ENCODE measurements at regions not wholly inside any gene's neighbourhood (a gene's known extent, or its start where the extent isn't known, plus 50 kb on each side); places are given as distances from the start of the nearest gene placed in this dataset.
"Not testable (repeated sequence)": the region's sequence is repeated elsewhere in the genome, so short reads cannot be mapped to it uniquely, and the experiment has no call there.

- no peak for TF ChIP-seq E2F2 (CRISPR knock-in tag; IDR thresholded peaks at IDR 0.05; ENCODE audit: borderline replicate concordance)
- TF ChIP-seq JUNB (CRISPR knock-in tag; IDR thresholded peaks at IDR 0.05; ENCODE audit: borderline replicate concordance), result no peak
- no peak for TF ChIP-seq CTCF (CRISPR knock-in tag; IDR thresholded peaks at IDR 0.05)
- no peak for TF ChIP-seq TCF7L2 (IDR thresholded peaks at IDR 0.05; ENCODE audit: low read depth, low read length)
- no peak for TF ChIP-seq MEIS1 (CRISPR knock-in tag; IDR thresholded peaks at IDR 0.05; ENCODE audit: borderline replicate concordance)
- no peak for TF ChIP-seq PRMT3 (CRISPR knock-in tag; IDR thresholded peaks at IDR 0.05; ENCODE audit: borderline replicate concordance, low read depth)
Measured at GRCh38 chr14:106269029-106269428, 742.6 kb downstream of the TMEM121 start (continued).

GRCh38 chr14:106269451-106270204, 743.2 kb downstream of the TMEM121 start:
- H3K9ac ChIP-seq (ENCODE audit: insufficient read depth, low read depth, low read length), result no peak overlapping the region
- H3K4me3 ChIP-seq (replicated peaks in 1 of 3; ENCODE audit: insufficient read depth in 1 of 3, low read depth in 2 of 3, low read length in 3 of 3), result no peak overlapping the region
- no peaks in the 10 kb centered on the region for H4K20me1 ChIP-seq (ENCODE audit: insufficient read depth, low read length)
- no peaks in the 10 kb centered on the region for H3K4me1 ChIP-seq (ENCODE audit: insufficient read depth, low read length)
- BruUV-seq (replicated peaks), result no TSS peak
- DNase-seq (ENCODE audit: low spot score), result no peak
- POLR2A ChIA-PET, result no interaction called here
- H3K27me3 ChIP-seq (ENCODE audit: control insufficient read depth in 1 of 2, insufficient read depth in 2 of 2, low read length in 2 of 2), result peaks cover 3 to 5% of the 10 kb centered on the region in 2 experiments; a peak in 2 of 5 replicates
- no peaks in the 10 kb centered on the region for H3K79me2 ChIP-seq (ENCODE audit: insufficient read depth, low read length)
- in situ Hi-C loops (cut with HindIII; ENCODE audit: extremely low pct_ligation_motif_present, low pct_unique_long_range_greater_than_20kb) (no loop called here), intact Hi-C loops (cut with micrococcal nuclease; ENCODE audit: unreplicated experiment) (no loop called here)
- H3K27ac ChIP-seq (ENCODE audit: extremely low read length, insufficient read depth, low read length), result no peak overlapping the region
- WGBS (ENCODE audit: low lambda C conversion rate), result 24% methylated on average over 12 of the region's 12 CpGs
- H3K36me3 ChIP-seq (replicated peaks in 1 of 2; ENCODE audit: control insufficient read depth in 1 of 2, insufficient read depth in 2 of 2, low read length in 2 of 2), result no peaks in the 10 kb centered on the region
- ATAC-seq, result no peak
- no peak for TF ChIP-seq ZFP62 (CRISPR knock-in tag; IDR thresholded peaks at IDR 0.05)
- no peak for TF ChIP-seq TFDP1 (CRISPR knock-in tag; IDR thresholded peaks at IDR 0.05; ENCODE audit: borderline replicate concordance)
- no peak for TF ChIP-seq ATF5 (CRISPR knock-in tag; IDR thresholded peaks at IDR 0.05; ENCODE audit: low read depth)
- TF ChIP-seq RCOR2 (CRISPR knock-in tag; IDR thresholded peaks at IDR 0.05), result no peak
- no peak overlapping the region for H3K4me2 ChIP-seq (ENCODE audit: low read depth, low read length)
- no peak overlapping the region for H2AFZ ChIP-seq (ENCODE audit: low read length)
- H3K9me3 ChIP-seq (ENCODE audit: low read length), result no peaks in the 10 kb centered on the region
- CTCF ChIA-PET (ENCODE audit: low intra/inter-chr PET ratio, low total read pairs), result no interaction called here
- no peak for FAIRE-seq

- 0% methylated on average over 3 of the region's 4 CpGs for WGBS (ENCODE audit: low lambda C conversion rate)
- FAIRE-seq; DNase-seq (ENCODE audit: low spot score); H2AFZ ChIP-seq (ENCODE audit: low read length); H4K20me1 ChIP-seq (ENCODE audit: insufficient read depth, low read length); ATAC-seq; intact Hi-C loops (cut with micrococcal nuclease; ENCODE audit: unreplicated experiment); H3K4me2 ChIP-seq (ENCODE audit: low read depth, low read length); CTCF ChIA-PET (ENCODE audit: low intra/inter-chr PET ratio, low total read pairs); H3K27ac ChIP-seq (ENCODE audit: extremely low read length, insufficient read depth, low read length); H3K9ac ChIP-seq (ENCODE audit: insufficient read depth, low read depth, low read length); POLR2A ChIA-PET; H3K4me3 ChIP-seq (replicated peaks in 1 of 3; ENCODE audit: insufficient read depth in 1 of 3, low read depth in 2 of 3, low read length in 3 of 3); H3K79me2 ChIP-seq (ENCODE audit: insufficient read depth, low read length); H3K4me1 ChIP-seq (ENCODE audit: insufficient read depth, low read length); BruUV-seq (replicated peaks); H3K36me3 ChIP-seq (replicated peaks in 1 of 2; ENCODE audit: control insufficient read depth in 1 of 2, insufficient read depth in 2 of 2, low read length in 2 of 2); H3K9me3 ChIP-seq (ENCODE audit: low read length); in situ Hi-C loops (cut with HindIII; ENCODE audit: extremely low pct_ligation_motif_present, low pct_unique_long_range_greater_than_20kb): not testable (repeated sequence)
- H3K27me3 ChIP-seq (ENCODE audit: control insufficient read depth in 1 of 2, insufficient read depth in 2 of 2, low read length in 2 of 2), result peaks cover 3 to 13% of the 10 kb centered on the region in 2 experiments; a peak in 3 of 5 replicates
Measured at GRCh38 chr14:106270476-106271121, 744.2 kb downstream of the TMEM121 start.

All from HepG2 (cell line).